Nucleus accumbens (tissue), 56 donors: ENCODE measurements at regions not wholly inside any gene's neighbourhood (a gene's known extent, or its start where the extent isn't known, plus 50 kb on each side); places are given as distances from the start of the nearest gene placed in this dataset.
A peak's percentile ranks its signal among the peaks of the same experiment; 100 is the strongest.
"Not testable (repeated sequence)": the region's sequence is repeated elsewhere in the genome, so short reads cannot be mapped to it uniquely, and the experiment has no call there.

Experiments
- DNase-seq, 56 donors: peaks; one replicate each; lab custom pipeline; 2025; lab: John Stamatoyannopoulos, UW

DNA sequence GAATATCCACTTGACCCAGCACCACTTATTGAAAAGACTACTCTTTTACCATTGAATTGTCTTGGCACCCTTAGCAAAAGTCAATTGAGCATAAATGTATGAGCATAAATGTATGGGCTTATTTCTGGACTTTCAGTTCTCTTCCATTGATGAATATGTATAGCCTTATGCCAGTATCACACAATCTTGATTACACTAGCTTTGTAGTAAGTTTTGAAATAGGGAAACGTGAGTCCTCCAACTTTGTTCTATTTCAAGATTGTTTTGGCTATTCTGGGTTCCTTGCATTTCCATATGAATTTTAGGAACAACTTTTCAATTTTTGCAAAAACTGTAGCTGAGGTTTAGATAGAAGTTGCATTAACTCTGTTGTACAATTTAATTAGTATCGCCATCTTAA lies 601.0 kb downstream of the TLE1 start:
- no peak for DNase-seq

DNA sequence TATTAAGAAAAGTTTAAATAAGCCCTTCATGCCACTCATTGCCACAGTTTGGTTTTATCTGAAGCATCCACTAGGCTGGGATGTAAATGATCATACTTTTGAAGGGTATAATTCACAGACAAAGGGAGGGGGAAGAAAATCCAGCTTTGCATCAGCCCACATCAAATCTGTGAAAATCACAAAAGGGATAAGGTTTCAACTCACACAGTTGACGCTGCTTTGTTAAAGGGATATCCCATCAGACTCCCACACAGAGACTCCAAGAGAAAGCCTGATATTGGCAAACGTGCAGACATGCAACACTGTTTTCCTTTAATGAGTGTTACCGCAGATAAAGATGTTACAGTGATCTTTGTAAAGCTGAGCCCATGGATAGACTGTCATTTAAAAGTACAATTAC lies 602.9 kb downstream of the TLE1 start:
- no peak for DNase-seq

DNA sequence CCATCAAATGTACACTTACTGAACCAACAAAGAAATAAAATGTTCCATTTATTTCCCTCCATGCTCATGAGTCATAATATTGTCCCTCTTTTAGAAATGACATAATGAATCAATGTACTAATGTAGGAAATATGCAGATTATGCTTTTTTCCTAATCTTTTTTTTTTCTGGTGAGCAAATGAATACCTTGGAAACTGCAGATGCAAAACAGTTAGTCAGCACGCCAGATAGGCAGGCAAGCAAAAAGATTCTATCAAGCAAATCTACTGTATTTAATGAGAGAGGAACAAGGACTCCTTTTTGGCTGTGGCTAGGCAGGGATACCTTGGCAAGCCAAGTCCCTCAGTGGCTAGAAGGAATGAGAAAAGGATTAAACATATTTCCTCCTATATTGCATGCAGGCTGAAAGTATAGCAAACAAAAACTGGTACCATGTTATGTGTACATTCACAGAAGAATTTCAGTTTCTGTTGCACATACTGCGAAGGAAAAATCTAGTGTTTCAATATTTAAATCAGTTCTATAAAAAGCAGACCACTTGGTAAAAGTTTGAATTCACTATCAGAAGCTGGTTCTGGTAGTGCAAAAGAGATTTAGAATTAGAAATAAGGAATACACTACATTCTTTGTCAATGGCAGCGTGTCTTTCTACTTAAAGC lies 605.4 kb downstream of the TLE1 start:
- peak in 3 of 56 donors; percentile 4 to 24 (median 11) for DNase-seq

DNA sequence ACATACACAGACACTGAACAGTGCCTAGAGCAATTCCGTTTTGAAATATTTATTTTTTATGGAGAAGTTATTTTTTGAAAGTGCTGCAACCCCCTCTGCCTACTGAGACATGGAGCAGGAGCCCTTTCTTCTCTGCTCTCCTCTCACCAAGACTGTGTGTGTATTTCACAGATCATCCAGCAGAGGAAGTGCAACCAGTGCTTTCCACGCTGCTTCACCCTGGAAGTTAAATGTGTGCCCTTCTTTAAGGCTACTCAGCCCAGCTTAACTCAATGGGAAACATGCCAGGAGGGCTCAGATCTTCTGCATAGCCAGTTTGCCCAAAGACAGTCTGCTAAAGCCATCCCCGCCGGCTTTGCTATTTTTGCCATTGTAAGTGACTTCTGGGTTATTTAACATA lies 606.3 kb downstream of the TLE1 start:
- DNase-seq = no peak

DNA sequence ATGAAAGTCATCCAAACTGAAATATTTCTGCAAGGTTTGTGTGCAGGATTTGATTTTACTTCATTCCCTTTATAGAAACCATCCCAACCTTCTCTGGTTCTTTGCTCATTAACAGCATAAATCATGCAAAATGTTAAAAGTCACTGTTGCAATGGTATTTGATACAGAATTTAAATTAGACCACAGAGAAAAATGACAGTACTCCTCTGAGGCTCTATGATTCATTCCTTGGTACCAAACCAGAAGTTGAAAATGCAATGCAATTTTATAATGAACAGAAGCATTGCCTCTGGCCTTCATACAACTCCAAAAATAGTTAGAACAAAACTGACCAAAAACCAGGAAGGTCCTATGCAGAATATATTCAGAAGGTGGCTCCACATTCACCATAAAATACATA lies 607.1 kb downstream of the TLE1 start:
- DNase-seq = no peak

DNA sequence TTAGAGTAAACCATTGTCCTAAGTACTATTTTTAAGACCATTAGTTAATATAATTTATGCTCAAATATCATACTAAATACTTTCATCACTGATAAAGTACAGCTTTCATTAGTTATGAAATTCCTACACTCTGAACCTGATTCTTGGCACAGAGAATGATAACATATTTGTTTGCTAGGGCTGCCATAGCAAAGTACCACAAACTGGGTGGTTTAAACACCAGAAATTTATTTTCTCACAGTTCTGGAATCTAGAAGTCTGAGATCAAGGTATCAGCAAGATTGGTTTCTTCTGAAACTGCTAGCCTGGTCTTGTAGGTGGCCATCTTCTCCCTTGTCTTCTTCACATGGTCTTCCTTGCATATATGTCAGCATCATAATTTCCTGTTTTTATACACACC lies 608.4 kb downstream of the TLE1 start:
- DNase-seq = no peak

DNA sequence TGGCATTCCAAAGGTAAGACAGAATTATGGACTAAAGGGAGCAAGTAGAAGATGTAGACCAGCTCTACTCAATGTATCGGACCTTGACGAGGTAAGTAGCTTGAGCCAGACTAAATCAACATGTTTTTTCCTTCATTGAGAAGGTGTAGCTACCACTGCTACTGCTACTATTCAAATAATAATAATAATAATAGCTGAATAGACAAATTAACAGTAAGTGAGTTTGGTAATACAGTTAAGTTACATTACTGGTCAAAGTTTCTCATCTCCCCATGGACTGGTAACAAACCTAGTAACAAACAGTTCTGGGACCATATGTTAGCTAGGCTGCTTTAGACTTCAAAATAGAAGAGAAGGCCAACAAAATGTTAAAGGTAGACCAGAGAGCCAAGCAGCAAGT lies 609.2 kb downstream of the TLE1 start:
- DNase-seq = no peak

DNA sequence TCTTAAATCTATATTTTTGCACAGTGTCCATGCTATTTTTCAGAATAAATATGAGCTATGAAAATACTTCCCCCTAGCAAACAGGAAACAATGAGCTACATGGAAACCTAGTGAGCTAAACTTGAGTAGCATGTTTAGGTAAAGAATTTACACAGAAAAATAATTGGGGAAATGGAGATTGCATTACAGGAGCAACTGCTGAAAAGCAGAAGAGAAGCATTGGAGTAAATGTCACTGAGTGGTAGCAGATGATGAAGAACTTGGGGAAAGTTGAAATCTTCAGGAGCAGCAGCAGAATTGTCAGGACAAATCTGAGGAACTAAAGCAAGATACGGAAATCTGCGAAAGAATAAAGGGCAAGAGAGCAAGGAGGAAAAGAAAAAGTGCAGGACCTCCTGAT lies 610.3 kb downstream of the TLE1 start:
- no peak for DNase-seq

DNA sequence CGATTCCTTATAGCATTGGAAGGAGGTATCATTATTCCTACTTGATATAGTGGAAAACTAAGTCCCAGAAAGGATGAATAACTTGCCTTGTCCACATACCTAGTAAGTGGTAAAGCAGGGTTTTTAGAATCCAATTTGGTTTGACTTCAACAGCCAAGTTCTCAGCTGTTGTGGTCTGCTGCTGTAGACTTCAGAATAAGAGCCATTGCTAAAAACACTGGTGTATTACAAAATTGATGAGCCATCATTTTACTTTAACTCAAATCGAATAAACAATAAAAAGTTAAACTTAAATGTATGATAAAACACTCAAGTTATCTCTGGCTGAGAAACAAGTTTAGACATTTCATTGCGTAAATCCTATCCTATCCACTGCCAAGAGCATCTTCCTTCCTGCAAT lies 610.8 kb downstream of the TLE1 start:
- no peak for DNase-seq

DNA sequence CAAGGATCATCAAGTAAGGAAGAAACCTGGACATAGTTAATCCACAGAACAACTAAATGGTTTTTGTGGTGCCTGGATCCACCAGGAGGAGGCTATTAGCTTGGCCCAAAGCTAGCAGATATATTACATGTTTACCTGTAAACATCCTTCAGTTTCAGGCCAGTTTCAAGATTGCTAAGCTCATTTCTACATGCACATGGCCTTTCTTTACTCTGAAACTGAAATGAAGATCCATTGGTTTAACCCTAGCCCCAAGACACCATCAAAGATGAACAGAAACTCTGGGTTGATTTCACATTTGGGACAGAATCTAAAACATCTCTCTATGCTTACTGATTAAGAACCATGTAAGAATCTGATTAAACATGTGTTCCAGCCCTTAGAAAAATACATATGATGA lies 611.8 kb downstream of the TLE1 start:
- no peak for DNase-seq

DNA sequence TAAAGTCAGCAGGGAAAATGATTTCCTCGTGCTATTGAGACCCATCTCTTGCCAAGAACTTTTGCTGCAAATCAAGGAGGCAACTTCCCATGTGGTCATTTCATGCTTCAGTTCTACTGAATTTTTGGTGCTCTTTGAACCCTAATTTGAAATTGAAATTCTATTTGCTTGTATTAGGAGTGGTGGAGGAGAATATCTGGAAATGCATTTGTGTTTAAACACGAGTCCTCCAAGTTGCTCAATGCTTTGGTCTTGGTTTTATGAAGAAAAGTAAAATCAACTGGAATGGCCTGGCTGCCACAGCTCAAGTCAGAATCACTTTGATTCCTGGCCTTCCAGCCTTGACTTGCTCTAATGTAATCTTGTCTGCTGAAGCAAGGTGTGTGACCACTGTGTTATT lies 613.2 kb downstream of the TLE1 start:
- DNase-seq = no peak

DNA sequence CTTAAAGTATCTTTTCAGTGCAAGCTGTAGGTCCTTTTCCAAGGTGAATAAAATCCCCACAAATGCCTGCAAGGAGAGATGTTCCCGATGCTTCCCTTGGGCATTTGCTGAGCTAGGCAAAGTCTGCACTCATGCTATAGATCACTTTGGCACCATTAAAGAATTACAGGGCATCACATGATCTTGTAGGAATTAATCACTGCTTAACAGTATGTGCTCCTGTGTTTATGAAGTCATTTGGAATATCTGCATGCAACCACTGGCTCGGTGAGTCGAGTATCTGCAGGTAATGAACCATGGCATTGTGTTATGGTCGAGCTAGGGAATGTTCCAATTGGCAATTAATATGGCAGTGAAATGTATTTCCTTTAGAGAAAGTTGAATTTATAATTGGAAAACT lies 615.1 kb downstream of the TLE1 start:
- no peak for DNase-seq

DNA sequence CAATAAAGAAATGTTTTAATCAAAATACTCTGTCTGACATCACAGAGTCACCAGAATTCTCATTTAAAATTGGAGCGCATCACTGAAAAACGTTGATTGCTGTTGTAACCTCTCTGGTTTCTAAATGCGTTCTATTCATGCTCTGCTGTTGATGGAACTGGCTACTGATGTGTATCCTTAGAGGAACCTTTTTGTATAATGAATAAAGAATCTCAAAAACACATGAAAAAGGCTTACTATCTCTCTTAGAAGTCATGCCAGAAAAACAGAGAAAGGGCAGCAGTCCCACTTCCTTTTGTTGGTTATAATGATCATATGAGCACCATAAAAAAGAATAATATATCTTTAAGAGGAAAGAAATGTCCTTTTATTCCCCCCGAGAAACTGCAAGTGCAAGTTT lies 615.5 kb downstream of the TLE1 start:
- no peak for DNase-seq

DNA sequence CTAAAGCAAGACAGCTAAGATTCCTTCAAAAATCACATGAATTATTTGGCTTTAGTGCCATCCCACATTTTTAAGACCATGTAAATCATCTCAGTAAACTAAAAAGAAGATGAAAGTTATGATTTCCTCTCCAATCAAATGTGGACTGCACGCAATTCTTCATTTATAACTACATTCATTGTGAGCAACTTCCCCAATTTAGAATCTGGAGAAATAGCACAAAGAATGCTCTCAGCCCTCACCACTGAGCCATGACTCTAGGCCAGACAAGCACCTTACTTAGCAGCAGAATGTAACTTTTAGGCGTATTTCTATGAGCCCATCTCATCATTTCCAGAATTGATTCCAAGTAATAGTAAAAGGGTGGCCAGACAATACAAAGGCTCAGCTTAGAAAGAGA lies 616.6 kb downstream of the TLE1 start:
- no peak for DNase-seq

DNA sequence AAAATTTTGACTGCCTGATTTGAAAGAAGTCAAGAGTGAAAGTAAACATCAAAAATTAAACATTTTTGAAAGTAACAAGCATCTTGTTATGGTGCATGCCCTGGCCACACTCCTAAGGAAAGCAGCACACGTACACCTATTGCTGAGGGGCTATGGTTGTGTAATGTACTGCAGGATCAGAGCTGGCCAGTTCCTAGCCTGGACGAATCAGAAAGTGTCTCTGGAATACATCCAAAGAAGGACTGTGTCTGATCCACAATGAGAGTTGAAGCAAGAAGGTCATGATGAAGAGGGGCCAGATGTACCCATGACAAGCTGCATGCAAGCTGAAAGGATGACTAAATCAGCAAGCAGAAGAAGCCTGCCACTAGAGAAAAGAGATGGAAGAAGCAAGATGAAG lies 618.2 kb downstream of the TLE1 start:
- DNase-seq = no peak

DNA sequence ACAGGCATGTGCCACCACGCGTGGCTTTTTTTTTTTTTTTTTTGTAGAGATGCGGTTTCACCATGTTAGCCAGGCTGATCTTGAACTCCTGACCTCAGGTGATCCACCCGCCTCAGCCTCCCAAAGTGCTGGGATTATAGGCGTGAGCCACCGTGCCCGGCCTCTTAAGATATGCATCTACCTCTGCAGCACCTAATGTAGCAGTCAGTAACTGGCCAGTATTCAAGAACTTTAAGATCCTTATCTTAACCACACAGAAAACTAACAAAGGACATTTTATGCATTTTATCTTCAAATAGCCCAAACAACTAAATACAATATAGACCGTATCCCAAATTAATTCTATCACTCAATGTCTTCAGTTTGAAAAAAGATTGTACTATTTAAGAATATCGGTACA lies 618.7 kb downstream of the TLE1 start:
- DNase-seq = no peak

DNA sequence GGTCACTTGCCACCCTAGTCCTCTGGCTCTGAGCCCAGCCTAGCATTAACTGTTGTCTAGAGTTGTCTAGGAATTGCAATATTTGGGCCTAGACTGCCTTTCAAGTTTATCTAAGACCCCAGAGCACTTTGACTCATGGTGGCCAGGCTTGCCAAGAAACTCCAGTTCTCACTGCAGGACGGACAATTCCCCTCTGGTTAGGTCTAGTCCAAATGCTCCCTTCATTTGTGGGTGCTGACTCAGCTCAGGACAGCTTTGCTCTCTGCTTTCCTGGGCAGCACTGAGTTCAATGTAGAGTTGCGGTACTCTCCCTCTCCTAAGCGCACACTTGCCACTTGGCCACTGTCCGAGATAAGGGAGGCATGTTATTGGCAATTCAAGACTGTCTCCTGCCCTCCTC lies 619.4 kb downstream of the TLE1 start:
- no peak for DNase-seq

DNA sequence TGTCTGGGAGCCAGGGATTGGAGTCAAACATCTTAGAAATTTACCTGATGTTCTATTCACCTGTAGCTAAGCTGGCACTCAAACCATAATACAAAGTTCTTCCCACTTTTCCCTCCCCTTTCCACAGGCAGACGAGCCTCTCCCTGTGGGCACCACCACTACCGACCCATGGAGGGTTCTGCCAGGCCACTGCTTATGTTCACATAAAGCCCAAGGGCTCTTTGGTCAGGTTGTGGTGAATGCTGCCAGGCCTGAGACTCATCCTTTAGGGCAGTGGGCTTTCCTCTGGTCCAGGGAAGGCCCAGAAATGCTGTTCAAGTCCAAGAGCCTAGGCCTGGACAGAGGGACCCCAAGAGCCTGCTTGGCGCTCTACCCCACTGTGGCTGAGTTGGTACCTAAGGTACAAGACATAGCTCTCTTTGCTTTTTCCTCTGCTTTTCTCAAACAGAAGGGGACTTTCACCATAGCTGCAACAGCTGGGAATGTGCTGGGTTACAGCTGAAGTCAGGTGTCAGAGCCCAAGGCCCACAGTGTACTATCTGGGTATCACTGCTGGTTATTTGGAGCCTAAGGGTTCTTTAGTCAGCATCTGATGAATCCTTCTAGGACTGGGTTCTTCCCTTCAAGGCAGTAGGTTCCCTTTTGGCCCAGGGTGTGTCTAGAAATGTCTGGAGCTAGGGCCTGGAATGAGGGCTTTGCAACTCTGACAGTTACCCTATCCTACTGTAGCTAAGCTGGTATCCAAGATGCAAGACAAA lies 620.1 kb downstream of the TLE1 start:
- no peak for DNase-seq

DNA sequence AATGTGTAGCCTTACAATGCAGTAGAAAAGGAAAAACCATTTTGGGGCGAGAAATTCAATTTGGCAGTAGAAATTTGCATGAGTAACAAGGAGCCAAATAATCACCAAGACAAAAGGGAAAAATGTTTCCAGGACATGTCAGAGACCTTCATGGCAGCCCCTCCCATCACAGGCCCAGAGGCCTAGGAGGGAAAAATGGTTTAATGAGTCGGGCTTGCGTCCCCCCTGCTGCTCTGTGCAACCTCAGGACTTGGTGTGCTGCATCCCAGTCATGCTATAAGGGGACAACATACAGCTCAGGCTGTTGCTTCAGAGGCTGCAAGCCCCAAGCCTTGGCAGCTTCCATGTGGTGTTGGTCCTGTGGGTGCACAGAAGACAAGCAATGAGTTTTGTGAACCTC lies 626.4 kb downstream of the TLE1 start:
- not testable (repeated sequence) for DNase-seq

DNA sequence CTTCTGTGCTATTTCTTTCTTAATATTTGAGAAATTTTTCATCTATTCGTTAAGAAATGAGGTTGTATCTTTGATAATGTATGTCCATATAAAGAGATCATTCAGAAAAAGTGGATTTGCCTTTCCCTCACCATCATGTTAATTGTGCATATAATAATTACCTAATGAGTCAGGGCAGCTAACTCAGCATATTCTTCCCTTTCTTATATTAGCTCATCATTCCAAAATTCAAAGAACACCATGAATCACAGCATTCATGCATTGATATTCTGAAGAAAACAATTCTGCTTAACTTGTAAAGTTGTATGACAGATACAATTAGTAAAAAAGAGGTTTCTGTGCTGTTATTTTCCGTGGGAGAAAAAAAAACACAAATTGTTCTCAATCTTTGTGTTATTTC lies 630.6 kb downstream of the TLE1 start:
- DNase-seq = no peak

DNA sequence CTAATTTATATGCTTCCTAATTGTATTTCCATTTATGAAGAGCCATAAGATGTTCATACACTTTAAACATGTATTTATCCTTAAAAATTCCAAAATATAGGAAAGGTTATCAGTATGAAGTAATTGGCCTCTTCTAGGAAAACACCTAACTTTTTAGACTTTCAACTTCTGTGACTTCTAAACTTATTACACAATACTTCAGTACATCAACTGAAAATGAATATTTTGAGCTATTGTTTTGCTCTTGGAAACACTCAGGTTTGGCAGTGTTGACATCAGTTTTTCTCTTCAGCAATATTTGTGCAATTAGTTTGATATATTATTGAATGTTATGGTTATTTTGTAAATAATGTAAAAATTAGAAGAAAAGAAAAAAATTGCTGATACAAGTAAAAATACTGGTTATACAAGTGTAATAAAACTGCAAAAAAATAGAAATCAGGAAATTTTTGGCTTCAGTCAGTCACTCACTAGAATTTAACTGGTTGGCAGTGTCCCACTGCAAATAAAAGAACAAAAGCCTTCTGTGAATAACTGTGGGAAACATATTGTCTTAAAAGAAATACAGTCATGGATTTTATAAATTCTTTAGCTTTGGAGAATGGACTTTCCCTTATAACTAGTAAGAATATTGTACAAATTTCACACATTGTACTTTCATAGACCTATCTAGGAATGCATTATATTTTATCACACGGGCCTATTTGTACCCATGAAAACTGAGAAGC lies 635.9 kb downstream of the TLE1 start:
- DNase-seq = no peak

DNA sequence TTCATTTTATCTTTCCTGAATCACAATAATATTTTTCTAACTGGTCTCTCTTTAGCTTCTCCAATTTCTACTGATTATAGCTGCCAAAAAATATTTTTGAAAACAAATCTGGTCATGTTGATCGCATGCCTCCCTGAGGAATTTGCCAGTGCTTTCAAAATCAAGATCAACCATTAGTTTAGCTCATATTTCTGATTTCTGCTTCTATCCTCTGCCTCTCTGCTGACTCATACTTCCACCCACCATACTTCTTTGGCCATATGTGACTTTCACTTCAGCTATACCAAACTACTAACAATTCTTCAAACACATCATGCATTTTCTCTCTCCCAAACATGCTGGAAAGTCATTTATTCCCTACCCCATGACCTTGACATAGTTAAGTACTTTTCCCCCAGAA lies 636.5 kb downstream of the TLE1 start:
- DNase-seq = no peak
